NB4 (cell line): ENCODE measurements at regions not wholly inside any gene's neighbourhood (a gene's known extent, or its start where the extent isn't known, plus 50 kb on each side); places are given as distances from the start of the nearest gene placed in this dataset.

ENCODE experiments used
- CTCF ChIP-seq: IDR thresholded peaks from one replicate; pipeline ENCODE4 v1.5.1; 2012; ENCODE audit warnings: low read depth, low read length
- POLR2A ChIP-seq: IDR thresholded peaks from 2 replicates; pipeline ENCODE4 v1.6.1; 2011; ENCODE audit warnings: mild to moderate bottlenecking; ENCODE audit not compliant: insufficient read length; ENCODE audit errors: extremely low read depth

- TF ChIP-seq POLR2A (no peak), CTCF (no peak)
These were observed 195.3 kb upstream of the HS6ST1 start for GRCh38 chr2:128513961-128514283.
